H9 (cell line): ENCODE measurements at regions not wholly inside any gene's neighbourhood (a gene's known extent, or its start where the extent isn't known, plus 50 kb on each side); places are given as distances from the start of the nearest gene placed in this dataset.
"Not testable (repeated sequence)": the region's sequence is repeated elsewhere in the genome, so short reads cannot be mapped to it uniquely, and the experiment has no call there.

Source experiments
- DNase-seq: peaks from one replicate; pipeline ENCODE4 v3.0.0-alpha.2; 2017
- H2AFZ ChIP-seq: one replicate; pipeline ENCODE4 v1.6.1; 2013; ENCODE audit warnings: mild to moderate bottlenecking, low read length, control low read depth, moderate library complexity
- H2AK5ac ChIP-seq: 2 replicates; pipeline ENCODE4 v1.6.1; 2013; ENCODE audit warnings: low read length, control low read depth, mixed read lengths; ENCODE audit not compliant: insufficient read length
- H2BK120ac ChIP-seq: one replicate; pipeline ENCODE4 v1.6.1; 2013; ENCODE audit warnings: low read depth, mild to moderate bottlenecking, low read length, control low read depth, inconsistent platforms; ENCODE audit not compliant: poor library complexity, severe bottlenecking
- H2BK12ac ChIP-seq: 2 replicates; pipeline ENCODE4 v1.6.1; 2013; ENCODE audit warnings: low read length, control low read depth, mixed read lengths, low read depth; ENCODE audit not compliant: insufficient read length
- H2BK15ac ChIP-seq: 2 replicates; pipeline ENCODE4 v1.6.1; 2013; ENCODE audit warnings: low read depth, low read length, control low read depth
- H2BK20ac ChIP-seq: one replicate; pipeline ENCODE4 v1.6.1; 2013; ENCODE audit warnings: low read depth, mild to moderate bottlenecking, low read length, control low read depth, inconsistent platforms; ENCODE audit not compliant: poor library complexity, severe bottlenecking
- H2BK5ac ChIP-seq: 2 replicates; pipeline ENCODE4 v1.6.1; 2013; ENCODE audit warnings: low read length, control low read depth, mixed read lengths; ENCODE audit not compliant: insufficient read length
- H3K14ac ChIP-seq: 2 replicates; pipeline ENCODE4 v1.6.1; 2013; ENCODE audit warnings: low read length, control low read depth; ENCODE audit not compliant: insufficient read depth
- H3K18ac ChIP-seq: 2 replicates; pipeline ENCODE4 v1.6.1; 2013; ENCODE audit warnings: low read depth, mild to moderate bottlenecking, mixed read lengths, low read length, control low read depth; ENCODE audit not compliant: insufficient read length
- H3K23ac ChIP-seq: 2 replicates; pipeline ENCODE4 v1.6.1; 2013; ENCODE audit warnings: low read length, control low read depth, mixed read lengths, low read depth; ENCODE audit not compliant: insufficient read length
- H3K23me2 ChIP-seq: 2 replicates; pipeline ENCODE4 v1.6.1; 2013; ENCODE audit warnings: low read depth, mild to moderate bottlenecking, mixed read lengths, low read length, control low read depth; ENCODE audit not compliant: insufficient read length, poor library complexity, severe bottlenecking
- H3K27ac ChIP-seq: 2 replicates; pipeline ENCODE4 v1.5.1; 2013; ENCODE audit warnings: low read length, control low read depth, mixed read lengths, low read depth; ENCODE audit not compliant: insufficient read length
- H3K27me3 ChIP-seq: 2 replicates; pipeline ENCODE4 v1.6.1; 2013; ENCODE audit warnings: low read length, control low read depth, inconsistent platforms; ENCODE audit not compliant: insufficient read depth
- H3K4ac ChIP-seq: 2 replicates; pipeline ENCODE4 v1.6.1; 2013; ENCODE audit warnings: low read depth, mild to moderate bottlenecking, control low read depth, inconsistent platforms, low read length, moderate library complexity
- H3K4me1 ChIP-seq: 2 replicates; pipeline ENCODE4 v1.6.1; 2013; ENCODE audit warnings: low read length, control low read depth, inconsistent platforms; ENCODE audit not compliant: insufficient read depth
- H3K4me2 ChIP-seq: 2 replicates; pipeline ENCODE4 v1.6.1; 2013; ENCODE audit warnings: low read length, control low read depth, mixed read lengths; ENCODE audit not compliant: insufficient read length, insufficient read depth
- H3K56ac ChIP-seq: 2 replicates; pipeline ENCODE4 v1.6.1; 2013; ENCODE audit warnings: low read depth, mild to moderate bottlenecking, mixed read lengths, low read length, control low read depth; ENCODE audit not compliant: insufficient read length
- H3K79me1 ChIP-seq: 2 replicates; pipeline ENCODE4 v1.6.1; 2013; ENCODE audit warnings: low read depth, mild to moderate bottlenecking, moderate library complexity, low read length, control low read depth, inconsistent platforms; ENCODE audit not compliant: insufficient read depth, poor library complexity, severe bottlenecking
- H3K79me2 ChIP-seq: 2 replicates; pipeline ENCODE4 v1.6.1; 2013; ENCODE audit warnings: low read length, control low read depth, inconsistent platforms; ENCODE audit not compliant: insufficient read depth
- H3K9ac ChIP-seq: 2 replicates; pipeline ENCODE4 v1.6.1; 2013; ENCODE audit warnings: low read length, control low read depth, mixed read lengths; ENCODE audit not compliant: insufficient read length; ENCODE audit errors: extremely low read depth
- H3K9me3 ChIP-seq: one replicate; pipeline ENCODE4 v1.6.1; 2013; ENCODE audit warnings: low read depth, low read length, inconsistent platforms; ENCODE audit not compliant: control insufficient read depth
- H3T11ph ChIP-seq: one replicate; pipeline ENCODE4 v1.6.1; 2013; ENCODE audit warnings: mild to moderate bottlenecking, low read length, control low read depth, inconsistent platforms
- H4K20me1 ChIP-seq: one replicate; pipeline ENCODE4 v1.6.1; 2013; ENCODE audit not compliant: control insufficient read depth, insufficient read length, insufficient read depth
- H4K5ac ChIP-seq: 2 replicates; pipeline ENCODE4 v1.6.1; 2013; ENCODE audit warnings: low read depth, mild to moderate bottlenecking, mixed read lengths, low read length, control low read depth; ENCODE audit not compliant: insufficient read length
- H4K8ac ChIP-seq: replicated peaks from 2 replicates; pipeline ENCODE4 v1.6.1; 2013; ENCODE audit warnings: low read length, control low read depth, mixed read lengths, low read depth; ENCODE audit not compliant: insufficient read length
- H4K91ac ChIP-seq: 2 replicates; pipeline ENCODE4 v1.6.1; 2013; ENCODE audit warnings: low read depth, mild to moderate bottlenecking, moderate library complexity, mixed read lengths, low read length, control low read depth; ENCODE audit not compliant: insufficient read length
- H3K27ac Mint-ChIP-seq, 3 experiments: 2 replicates in 2 of 3; 3 replicates in 1 of 3; pipeline ENCODE4 v1.8.0; 2020 to 2021; ENCODE audit warnings: mixed read lengths in 3 of 3, mild to moderate bottlenecking in 1 of 3, moderate library complexity in 1 of 3
- H3K27me3 Mint-ChIP-seq: 2 replicates; pipeline ENCODE4 v1.8.0; 2021; ENCODE audit warnings: low read depth, mild to moderate bottlenecking, moderate library complexity, mixed read lengths
- H3K36me3 Mint-ChIP-seq, 3 experiments: 2 replicates in 2 of 3; 3 replicates in 1 of 3; pipeline ENCODE4 v1.8.0; 2020 to 2021; ENCODE audit warnings: low read depth in 3 of 3, mixed read lengths in 3 of 3; ENCODE audit not compliant: insufficient read depth in 1 of 3
- H3K4me1 Mint-ChIP-seq, 2 experiments: 2 replicates each; pipeline ENCODE4 v1.8.0; 2020; ENCODE audit warnings: mixed read lengths in 2 of 2
- H3K4me3 Mint-ChIP-seq, 2 experiments: 2 replicates in 1 of 2; 3 replicates in 1 of 2; pipeline ENCODE4 v1.8.0; 2020 to 2021; ENCODE audit warnings: mild to moderate bottlenecking in 2 of 2, mixed read lengths in 2 of 2, moderate library complexity in 1 of 2
- H3K9me3 Mint-ChIP-seq, 2 experiments: 2 replicates in 1 of 2; 3 replicates in 1 of 2; pipeline ENCODE4 v1.8.0; 2020; ENCODE audit warnings: mild to moderate bottlenecking in 2 of 2, mixed read lengths in 2 of 2, moderate library complexity in 1 of 2
- CTCF ChIP-seq: fragments of 200-600 bp; sonication (generic); conservative IDR thresholded peaks from 3 replicates; pipeline ENCODE4 v1.8.0; 2021; ENCODE audit warnings: antibody characterized with exemption, mild to moderate bottlenecking
- WGBS: extraction: QIAGEN DNeasy Blood & Tissue Kit; methylation state at CpG from one replicate; pipeline ENCODE4 v1.1.7; 2013; ENCODE audit warnings: missing lambda C conversion rate, low lambda C conversion rate, mixed read lengths; ENCODE audit not compliant: insufficient read length; ENCODE audit errors: extremely low coverage; 5-methylcytosine and 5-hydroxymethylcytosine counted together

- DNase-seq = no peak
- Histone ChIP-seq H3K23ac (no peak overlapping the region), H3K14ac (no peak overlapping the region), H3K4ac (no peak overlapping the region), H4K20me1 (no peaks in the 10 kb centered on the region), H2BK20ac (no peak overlapping the region), H2BK15ac (no peak overlapping the region), H3K23me2 (no peaks in the 10 kb centered on the region), H3K18ac (no peak overlapping the region), H4K8ac (no peak overlapping the region), H3K4me2 (no peak overlapping the region), H2BK120ac (no peak overlapping the region), H2BK5ac (no peak overlapping the region), H3K9me3 (peaks cover 2% of the 10 kb centered on the region), H3K27ac (no peak overlapping the region), H3K79me2 (no peaks in the 10 kb centered on the region), H4K91ac (no peak overlapping the region), H2AFZ (no peak overlapping the region), H3K4me1 (no peaks in the 10 kb centered on the region), H3K9ac (peak overlapping the region; percentile 54), H3T11ph (no peak overlapping the region), H2AK5ac (no peak overlapping the region), H3K56ac (no peak overlapping the region), H3K79me1 (no peaks in the 10 kb centered on the region), H2BK12ac (no peak overlapping the region), H4K5ac (no peak overlapping the region), H3K27me3 (no peaks in the 10 kb centered on the region)
- Mint-ChIP-seq H3K9me3 (peaks cover 7 to 10% of the 10 kb centered on the region in 2 experiments; a peak in 4 of 5 replicates), H3K4me3 (peak overlapping the region; percentile 30 to 54; a peak in 4 of 5 replicates), H3K27ac (0 out of 7 replicates have a peak overlapping the region, but pooled peaks of 1 of the 3 experiments have one; percentile 52), H3K4me1 (peaks cover 2 to 3% of the 10 kb centered on the region in 2 experiments; a peak in 3 of 4 replicates), H3K27me3 (no peaks in the 10 kb centered on the region), H3K36me3 (peaks cover 0 to 10% (median 1%) of the 10 kb centered on the region in 3 experiments; a peak in 3 of 7 replicates)
- no CpG with 5 or more reads among the region's 4 CpGs for WGBS
- TF ChIP-seq CTCF = no peak
These were observed 145.4 kb upstream of the SMIM30 start for GRCh38 chr7:113263749-113264148.

- not testable (repeated sequence) for H2BK120ac ChIP-seq, H3K23ac ChIP-seq, H3K79me2 ChIP-seq, H3K9me3 ChIP-seq, H4K91ac ChIP-seq, H3K18ac ChIP-seq, DNase-seq, H2BK15ac ChIP-seq, H2BK20ac ChIP-seq, H4K8ac ChIP-seq, H2BK5ac ChIP-seq, H2AFZ ChIP-seq, H3K27me3 ChIP-seq, H3K27ac ChIP-seq, H3K4me1 Mint-ChIP-seq, H3K27me3 Mint-ChIP-seq, H3K14ac ChIP-seq, H3K23me2 ChIP-seq, H2BK12ac ChIP-seq, H3K4me2 ChIP-seq, H3K4me1 ChIP-seq, H2AK5ac ChIP-seq, H3K56ac ChIP-seq, H4K5ac ChIP-seq, H3K9ac ChIP-seq, H3T11ph ChIP-seq, H4K20me1 ChIP-seq, H3K4ac ChIP-seq, H3K79me1 ChIP-seq
- Mint-ChIP-seq H3K27ac (0 out of 7 replicates have a peak overlapping the region, but pooled peaks of 1 of the 3 experiments have one; percentile 52), H3K4me3 (peak overlapping the region in 1 of 2 experiments; percentile 44; a peak in 3 of 5 replicates), H3K9me3 (peaks cover 4 to 10% of the 10 kb centered on the region in 2 experiments; a peak in 3 of 5 replicates), H3K36me3 (peaks cover 0 to 10% (median 1%) of the 10 kb centered on the region in 3 experiments; a peak in 2 of 7 replicates)
- no CpG with 5 or more reads among the region's 28 CpGs for WGBS
These were observed 144.9 kb upstream of the SMIM30 start for GRCh38 chr7:113263215-113263742.
